IMR-90 (cell line): ENCODE measurements at regions not wholly inside any gene's neighbourhood (a gene's known extent, or its start where the extent isn't known, plus 50 kb on each side); places are given as distances from the start of the nearest gene placed in this dataset.

Source experiments
- ATAC-seq: fragments of 200-7000 bp; cut with Tn5 transposase; 2 replicates; pipeline ENCODE4 v1.9.1; 2020; ENCODE audit warnings: low read depth, mild to moderate bottlenecking, moderate library complexity
- BruUV-seq: library from RNA; stranded (reverse); fragments of 400-500 nt; replicated peaks from 2 replicates; lab custom pipeline; 2021; lab: Mats Ljungman, UMichigan
- CTCF ChIA-PET: fragments of 300-600 bp; formaldehyde crosslinking; extraction: SDS; loops from one replicate; lab custom pipeline; 2021; ENCODE audit warnings: antibody characterized with exemption; lab: Yijun Ruan, JAX
- POLR2A ChIA-PET: fragments of 300-600 bp; sonication (Branson Sonifier 250); formaldehyde crosslinking; loops from one replicate; lab custom pipeline; 2022; ENCODE audit warnings: antibody characterized with exemption; ENCODE audit not compliant: unreplicated experiment; lab: Charles Lee
- DNase-seq: peaks from one replicate; pipeline ENCODE4 v3.0.0; 2013
- H2AFZ ChIP-seq: replicated peaks from 2 replicates; pipeline ENCODE3; 2013; ENCODE audit warnings: low read length, mild to moderate bottlenecking; ENCODE audit not compliant: poor library complexity
- H2AK5ac ChIP-seq: 2 replicates; pipeline ENCODE4 v1.6.1; 2013; ENCODE audit warnings: low read depth, low read length, inconsistent platforms
- H2AK9ac ChIP-seq: replicated peaks from 2 replicates; pipeline ENCODE3; 2013; ENCODE audit warnings: mild to moderate bottlenecking, low read depth, low read length, moderate library complexity; ENCODE audit not compliant: poor library complexity
- H2BK120ac ChIP-seq: 2 replicates; pipeline ENCODE4 v1.6.1; 2013; ENCODE audit warnings: low read depth, low read length, inconsistent platforms
- H2BK15ac ChIP-seq: 3 replicates; pipeline ENCODE4 v1.6.1; 2013; ENCODE audit warnings: low read depth, low read length, inconsistent platforms
- H2BK20ac ChIP-seq: 2 replicates; pipeline ENCODE4 v1.6.1; 2013; ENCODE audit warnings: low read depth, mild to moderate bottlenecking, inconsistent platforms, low read length, moderate library complexity
- H2BK5ac ChIP-seq: 2 replicates; pipeline ENCODE4 v1.6.1; 2013; ENCODE audit warnings: mild to moderate bottlenecking, low read depth, low read length, inconsistent platforms; ENCODE audit not compliant: poor library complexity, severe bottlenecking
- H3K14ac ChIP-seq: replicated peaks from 2 replicates; pipeline ENCODE4 v1.6.1; 2013; ENCODE audit warnings: low read depth, low read length, inconsistent platforms
- H3K18ac ChIP-seq: 2 replicates; pipeline ENCODE4 v1.6.1; 2013; ENCODE audit warnings: low read depth, low read length, control low read depth
- H3K23ac ChIP-seq: 2 replicates; pipeline ENCODE4 v1.6.1; 2013; ENCODE audit warnings: low read depth, low read length, inconsistent platforms
- H3K27ac ChIP-seq: 2 replicates; pipeline ENCODE4 v1.5.1; 2013; ENCODE audit warnings: mild to moderate bottlenecking, control low read depth, low read length; ENCODE audit not compliant: insufficient read depth
- H3K27me3 ChIP-seq: 2 replicates; pipeline ENCODE4 v1.6.1; 2013; ENCODE audit warnings: low read length; ENCODE audit not compliant: control insufficient read depth, insufficient read depth
- H3K36me3 ChIP-seq: 2 replicates; pipeline ENCODE4 v1.6.1; 2013; ENCODE audit warnings: low read length, mixed read lengths; ENCODE audit not compliant: control insufficient read depth, insufficient read depth
- H3K4ac ChIP-seq: 2 replicates; pipeline ENCODE4 v1.6.1; 2013; ENCODE audit warnings: low read depth, low read length, inconsistent platforms
- H3K4me1 ChIP-seq: 2 replicates; pipeline ENCODE4 v1.6.1; 2013; ENCODE audit warnings: low read length, mixed read lengths; ENCODE audit not compliant: control insufficient read depth, insufficient read depth
- H3K4me2 ChIP-seq: 2 replicates; pipeline ENCODE4 v1.6.1; 2013; ENCODE audit warnings: low read depth, mild to moderate bottlenecking, control low read depth, low read length, moderate library complexity
- H3K4me3 ChIP-seq: 2 replicates; pipeline ENCODE4 v1.5.1; 2013; ENCODE audit warnings: low read depth, mild to moderate bottlenecking, control low read depth, low read length, moderate library complexity; ENCODE audit not compliant: insufficient read depth
- H3K56ac ChIP-seq: 2 replicates; pipeline ENCODE4 v1.6.1; 2013; ENCODE audit warnings: low read length, inconsistent platforms; ENCODE audit not compliant: insufficient read depth; ENCODE audit errors: extremely low read depth
- H3K79me1 ChIP-seq, 2 experiments: 2 replicates each; pipeline ENCODE4 v1.6.1; 2013; ENCODE audit warnings: low read length in 2 of 2, inconsistent platforms in 1 of 2, low read depth in 1 of 2
- H3K9ac ChIP-seq: 2 replicates; pipeline ENCODE4 v1.6.1; 2013; ENCODE audit warnings: low read depth, low read length, control low read depth
- H3K9me1 ChIP-seq: 2 replicates; pipeline ENCODE4 v1.6.1; 2013; ENCODE audit warnings: low read length, inconsistent platforms; ENCODE audit not compliant: insufficient read depth
- H3K9me3 ChIP-seq: 2 replicates; pipeline ENCODE4 v1.6.1; 2013; ENCODE audit warnings: low read length; ENCODE audit not compliant: control insufficient read depth, insufficient read depth
- H4K20me1 ChIP-seq: 2 replicates; pipeline ENCODE4 v1.6.1; 2013; ENCODE audit warnings: low read length, inconsistent platforms; ENCODE audit not compliant: insufficient read depth
- H4K5ac ChIP-seq: 2 replicates; pipeline ENCODE4 v1.6.1; 2013; ENCODE audit warnings: mild to moderate bottlenecking, low read depth, low read length, control low read depth
- H4K8ac ChIP-seq, 2 experiments: 2 replicates each; pipeline ENCODE4 v1.6.1; 2013; ENCODE audit warnings: low read depth in 2 of 2, low read length in 2 of 2, control low read depth in 1 of 2, inconsistent platforms in 1 of 2
- H4K91ac ChIP-seq: 2 replicates; pipeline ENCODE4 v1.6.1; 2013; ENCODE audit warnings: low read depth, low read length, inconsistent platforms; ENCODE audit not compliant: insufficient read depth
- BHLHE40 ChIP-seq: fragments of 150-350 bp; IDR thresholded peaks from 2 replicates; pipeline ENCODE4 v1.6.1; 2016; ENCODE audit warnings: mild to moderate bottlenecking, low read depth, low read length
- FOS ChIP-seq: fragments of 150-350 bp; IDR thresholded peaks from 2 replicates; pipeline ENCODE4 v1.6.1; 2016; ENCODE audit warnings: low read depth, low read length
- MAZ ChIP-seq: IDR thresholded peaks from 2 replicates; pipeline ENCODE4 v1.6.1; 2012; ENCODE audit warnings: low read depth, mild to moderate bottlenecking, low read length, improper control_type of control experiment, moderate library complexity, borderline replicate concordance
- RAD21 ChIP-seq: IDR thresholded peaks from 2 replicates; pipeline ENCODE4 v1.6.1; 2012; ENCODE audit warnings: low read length, improper control_type of control experiment
- RCOR1 ChIP-seq: IDR thresholded peaks from 2 replicates; pipeline ENCODE4 v1.6.1; 2012; ENCODE audit warnings: mild to moderate bottlenecking, low read length, improper control_type of control experiment; ENCODE audit not compliant: insufficient replicate concordance
- SMC3 ChIP-seq: fragments of 150-350 bp; IDR thresholded peaks from 2 replicates; pipeline ENCODE4 v1.6.1; 2016; ENCODE audit warnings: low read depth, mild to moderate bottlenecking, antibody characterized with exemption, low read length, moderate library complexity
- WGBS, 2 experiments: methylation state at CpG; one replicate each; pipeline versions ENCODE4 v1.1.5 to v1.1.7; 2013; ENCODE audit warnings: missing lambda C conversion rate in 2 of 2; ENCODE audit not compliant: insufficient read length in 1 of 2; ENCODE audit errors: extremely low coverage in 2 of 2; 5-methylcytosine and 5-hydroxymethylcytosine counted together
- dilution Hi-C: fragments of 300-500 bp; cut with HindIII; formaldehyde crosslinking; loops from one replicate; pipeline ENCODE4 v1.14.3; 2018; ENCODE audit warnings: low sequenced_read_pairs; ENCODE audit not compliant: unreplicated experiment
- in situ Hi-C: fragments of 300-500 bp; cut with MboI; formaldehyde crosslinking; loops from 3 replicates; pipeline ENCODE4 v1.14.3; 2019; ENCODE audit warnings: low sequenced_read_pairs, inconsistent platforms, mixed read lengths
- intact Hi-C: fragments of 100-400 bp; cut with micrococcal nuclease; formaldehyde crosslinking; loops from 2 replicates; pipeline ENCODE4 v1.10.0; 2022

- H3K27me3 ChIP-seq: no peaks in the 10 kb centered on the region
- no peaks in the 10 kb centered on the region for H3K9me3 ChIP-seq
- ChIA-PET POLR2A (no interaction called here), CTCF (no interaction called here)
- WGBS, 2 experiments: no CpG with 5 or more reads among the region's 4 CpGs
- H2BK20ac ChIP-seq: no peak overlapping the region
- H2AK9ac ChIP-seq: no peak overlapping the region
- no peak overlapping the region for H3K27ac ChIP-seq
- H3K4me2 ChIP-seq: no peak overlapping the region
- H3K4me3 ChIP-seq: no peak overlapping the region
- no peaks in the 10 kb centered on the region for H4K20me1 ChIP-seq
- H3K9ac ChIP-seq: no peak overlapping the region
- no peak overlapping the region for H4K5ac ChIP-seq
- H3K4me1 ChIP-seq: peaks cover 6% of the 10 kb centered on the region
- dilution Hi-C loops: no loop called here
- DNase-seq: no peak
- no peak overlapping the region for H3K14ac ChIP-seq
- no peak overlapping the region for H2BK120ac ChIP-seq
- no peak for TF ChIP-seq RCOR1
- no peak for TF ChIP-seq SMC3
- no peak for TF ChIP-seq FOS
- TF ChIP-seq BHLHE40: no peak
- no peak for TF ChIP-seq MAZ
- no peak for TF ChIP-seq RAD21
- no peak overlapping the region for H3K56ac ChIP-seq
- no peak overlapping the region for H2AFZ ChIP-seq
- H3K4ac ChIP-seq: no peak overlapping the region
- no peak overlapping the region for H4K8ac ChIP-seq
- H4K91ac ChIP-seq: no peak overlapping the region
- ATAC-seq: no peak
- H2BK15ac ChIP-seq: no peak overlapping the region
- no peak overlapping the region for H2BK5ac ChIP-seq
- no peak overlapping the region for H2AK5ac ChIP-seq
- BruUV-seq: no TSS peak
- no peak overlapping the region for H3K23ac ChIP-seq
- no peaks in the 10 kb centered on the region for H3K36me3 ChIP-seq
- no peaks in the 10 kb centered on the region for H3K79me1 ChIP-seq
- in situ Hi-C loops: no loop called here
- 0 out of 2 replicates have a peak, but pooled peaks cover 2% of the 10 kb centered on the region for H3K9me1 ChIP-seq
- intact Hi-C loops: no loop called here
- no peak overlapping the region for H3K18ac ChIP-seq
These were observed 179.2 kb upstream of the ZC3H12C start for GRCh38 chr11:109914038-109914437.
